ENCODE measurements at regions not wholly inside any gene's neighbourhood (a gene's known extent, or its start where the extent isn't known, plus 50 kb on each side); places are given as distances from the start of the nearest gene placed in this dataset.

DNA sequence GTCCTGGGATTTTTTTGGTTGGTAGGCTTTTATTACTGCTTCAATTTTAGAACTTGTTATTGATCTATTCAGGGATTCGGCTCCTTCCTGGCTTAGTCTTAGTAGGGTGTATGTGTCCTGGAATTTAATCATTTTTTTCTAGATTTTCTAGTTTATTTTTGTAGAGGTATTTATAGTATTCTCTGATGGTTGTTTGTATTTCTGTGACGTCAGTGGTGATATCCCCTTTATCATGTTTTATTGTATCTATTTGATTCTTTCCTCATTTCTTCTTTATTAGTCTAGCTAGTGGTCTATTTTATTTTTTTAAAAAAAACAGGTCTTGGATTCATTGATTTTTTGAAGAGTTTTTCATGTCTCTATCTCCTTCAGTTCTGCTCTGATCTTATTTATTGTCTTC is 193.3 kb upstream of the MAP2 start:
- no peak overlapping the region for H3K4me3 ChIP-seq
- intact Hi-C loops (cut with DNase I; ENCODE audit: low total_unique reads), result no loop called here
- H3K4me1 ChIP-seq, result no peaks in the 10 kb centered on the region
- H3K9me3 ChIP-seq, result no peaks in the 10 kb centered on the region
- H3K36me3 ChIP-seq, result no peaks in the 10 kb centered on the region
- H3K27ac ChIP-seq, result no peak overlapping the region
- no peak for TF ChIP-seq CTCF (IDR thresholded peaks at IDR 0.05)
- DNase-seq, result no peak
- H3K27me3 ChIP-seq, result no peaks in the 10 kb centered on the region

- Histone ChIP-seq H3K27ac (no peak overlapping the region), H3K4me3 (no peak overlapping the region), H3K27me3 (no peaks in the 10 kb centered on the region), H3K4me1 (no peaks in the 10 kb centered on the region), H3K36me3 (no peaks in the 10 kb centered on the region), H3K9me3 (peaks cover 0 to 4% (median 0%) of the 10 kb centered on the region in 3 donors)
- intact Hi-C loops (cut with DNase I; ENCODE audit: low total_unique reads), result no loop called here
- TF ChIP-seq CTCF (IDR thresholded peaks at IDR 0.05), result no peak
- DNase-seq, result no peak
Observed at GRCh38 chr2:209236377-209236776, 187.5 kb upstream of the MAP2 start.

- no peak overlapping the region for H3K4me3 ChIP-seq
- no peak for TF ChIP-seq CTCF (IDR thresholded peaks at IDR 0.05)
- no peaks in the 10 kb centered on the region for H3K27me3 ChIP-seq
- no peak for DNase-seq
- intact Hi-C loops (cut with DNase I; ENCODE audit: low total_unique reads), result no loop called here
- no peak overlapping the region for H3K27ac ChIP-seq
- H3K36me3 ChIP-seq, result no peaks in the 10 kb centered on the region
- H3K4me1 ChIP-seq, result no peaks in the 10 kb centered on the region
- H3K9me3 ChIP-seq, result peaks cover 0 to 4% (median 0%) of the 10 kb centered on the region in 3 donors
Observed at GRCh38 chr2:209238765-209239584, 184.9 kb upstream of the MAP2 start.

GRCh38 chr2:209239585-209239938 is 184.3 kb upstream of the MAP2 start:
- Histone ChIP-seq H3K27me3 (no peaks in the 10 kb centered on the region), H3K4me1 (no peaks in the 10 kb centered on the region), H3K4me3 (no peak overlapping the region), H3K9me3 (peaks cover 0 to 4% (median 0%) of the 10 kb centered on the region in 3 donors), H3K27ac (no peak overlapping the region), H3K36me3 (no peaks in the 10 kb centered on the region)
- intact Hi-C loops (cut with DNase I; ENCODE audit: low total_unique reads), result no loop called here
- no peak for DNase-seq
- no peak for TF ChIP-seq CTCF (IDR thresholded peaks at IDR 0.05)

- Histone ChIP-seq H3K27ac (no peak overlapping the region), H3K4me1 (no peaks in the 10 kb centered on the region), H3K4me3 (no peak overlapping the region), H3K27me3 (no peaks in the 10 kb centered on the region), H3K36me3 (no peaks in the 10 kb centered on the region), H3K9me3 (peaks cover 0 to 4% (median 0%) of the 10 kb centered on the region in 3 donors)
- TF ChIP-seq CTCF (IDR thresholded peaks at IDR 0.05), result no peak
- no peak for DNase-seq
- intact Hi-C loops (cut with DNase I; ENCODE audit: low total_unique reads), result no loop called here
Observed at GRCh38 chr2:209240204-209240603, 183.6 kb upstream of the MAP2 start.

Data from tibial artery (tissue), 4 donors.